ENCODE measurements at regions not wholly inside any gene's neighbourhood (a gene's known extent, or its start where the extent isn't known, plus 50 kb on each side); places are given as distances from the start of the nearest gene placed in this dataset.

GRCh38 chr7:91519241-91520158 lies 255.3 kb downstream of the FZD1 start:
- CTCF ChIA-PET: no interaction called here
- Histone ChIP-seq H3K9me3 (ENCODE audit: control insufficient read depth, insufficient read depth, low read depth, low read length) (no peaks in the 10 kb centered on the region), H3K36me3 (ENCODE audit: control insufficient read depth in 2 of 2, insufficient read depth in 1 of 2, low read length in 2 of 2) (no peaks in the 10 kb centered on the region), H3K4me1 (ENCODE audit: control insufficient read depth, insufficient read depth, low read length) (peaks cover 4% of the 10 kb centered on the region; the same call in 1 of the 2 replicates), H3K4me3 (ENCODE audit: low read depth, low read length) (no peak overlapping the region), H3K27ac (ENCODE audit: extremely low read depth, low read depth, low read length) (no peak overlapping the region)
- TF ChIP-seq FEZF1 (tag by site-specific recombination; IDR thresholded peaks at IDR 0.05): no peak
- TF ChIP-seq ZNF76 (tag by site-specific recombination; IDR thresholded peaks at IDR 0.05; ENCODE audit: borderline replicate concordance, low read depth): no peak
- TF ChIP-seq, protein P1, sequence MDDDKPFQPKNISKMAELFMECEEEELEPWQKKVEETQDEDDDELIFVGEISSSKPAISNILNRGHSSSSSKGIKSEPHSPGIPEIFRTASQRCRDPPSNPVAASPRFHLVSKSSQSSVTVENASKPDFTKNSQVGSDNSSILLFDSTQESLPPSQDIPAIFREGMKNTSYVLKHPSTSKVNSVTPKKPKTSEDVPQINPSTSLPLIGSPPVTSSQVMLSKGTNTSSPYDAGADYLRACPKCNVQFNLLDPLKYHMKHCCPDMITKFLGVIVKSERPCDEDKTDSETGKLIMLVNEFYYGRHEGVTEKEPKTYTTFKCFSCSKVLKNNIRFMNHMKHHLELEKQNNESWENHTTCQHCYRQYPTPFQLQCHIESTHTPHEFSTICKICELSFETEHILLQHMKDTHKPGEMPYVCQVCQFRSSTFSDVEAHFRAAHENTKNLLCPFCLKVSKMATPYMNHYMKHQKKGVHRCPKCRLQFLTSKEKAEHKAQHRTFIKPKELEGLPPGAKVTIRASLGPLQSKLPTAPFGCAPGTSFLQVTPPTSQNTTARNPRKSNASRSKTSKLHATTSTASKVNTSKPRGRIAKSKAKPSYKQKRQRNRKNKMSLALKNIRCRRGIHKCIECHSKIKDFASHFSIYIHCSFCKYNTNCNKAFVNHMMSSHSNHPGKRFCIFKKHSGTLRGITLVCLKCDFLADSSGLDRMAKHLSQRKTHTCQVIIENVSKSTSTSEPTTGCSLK (tag by site-specific recombination; IDR thresholded peaks at IDR 0.05): no peak
- TF ChIP-seq ZEB2 (tag by site-specific recombination; IDR thresholded peaks at IDR 0.05): no peak
- TF ChIP-seq ZNF510 (tag by site-specific recombination; IDR thresholded peaks at IDR 0.05; ENCODE audit: insufficient replicate concordance): no peak
- TF ChIP-seq ZSCAN5A (tag by site-specific recombination; IDR thresholded peaks at IDR 0.05): no peak
- no peak for TF ChIP-seq ZNF792 (tag by site-specific recombination; IDR thresholded peaks at IDR 0.05)
- TF ChIP-seq OSR2 (tag by site-specific recombination; IDR thresholded peaks at IDR 0.05): no peak
- TF ChIP-seq REPIN1 (tag by site-specific recombination; IDR thresholded peaks at IDR 0.05; ENCODE audit: low read depth): no peak
- no peak for TF ChIP-seq ZNF335 (tag by site-specific recombination; conservative IDR thresholded peaks at IDR 0.05)
- TF ChIP-seq, protein P2, sequence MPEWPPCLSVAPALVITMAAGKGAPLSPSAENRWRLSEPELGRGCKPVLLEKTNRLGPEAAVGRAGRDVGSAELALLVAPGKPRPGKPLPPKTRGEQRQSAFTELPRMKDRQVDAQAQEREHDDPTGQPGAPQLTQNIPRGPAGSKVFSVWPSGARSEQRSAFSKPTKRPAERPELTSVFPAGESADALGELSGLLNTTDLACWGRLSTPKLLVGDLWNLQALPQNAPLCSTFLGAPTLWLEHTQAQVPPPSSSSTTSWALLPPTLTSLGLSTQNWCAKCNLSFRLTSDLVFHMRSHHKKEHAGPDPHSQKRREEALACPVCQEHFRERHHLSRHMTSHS (tag by site-specific recombination; IDR thresholded peaks at IDR 0.05): no peak
- no peak for TF ChIP-seq KLF1 (tag by site-specific recombination; IDR thresholded peaks at IDR 0.05)
- TF ChIP-seq, protein P3, sequence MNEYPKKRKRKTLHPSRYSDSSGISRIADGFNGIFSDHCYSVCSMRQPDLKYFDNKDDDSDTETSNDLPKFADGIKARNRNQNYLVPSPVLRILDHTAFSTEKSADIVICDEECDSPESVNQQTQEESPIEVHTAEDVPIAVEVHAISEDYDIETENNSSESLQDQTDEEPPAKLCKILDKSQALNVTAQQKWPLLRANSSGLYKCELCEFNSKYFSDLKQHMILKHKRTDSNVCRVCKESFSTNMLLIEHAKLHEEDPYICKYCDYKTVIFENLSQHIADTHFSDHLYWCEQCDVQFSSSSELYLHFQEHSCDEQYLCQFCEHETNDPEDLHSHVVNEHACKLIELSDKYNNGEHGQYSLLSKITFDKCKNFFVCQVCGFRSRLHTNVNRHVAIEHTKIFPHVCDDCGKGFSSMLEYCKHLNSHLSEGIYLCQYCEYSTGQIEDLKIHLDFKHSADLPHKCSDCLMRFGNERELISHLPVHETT (tag by site-specific recombination; IDR thresholded peaks at IDR 0.05): no peak
- TF ChIP-seq ZNF140 (tag by site-specific recombination; IDR thresholded peaks at IDR 0.05): no peak
- TF ChIP-seq GLIS1 (tag by site-specific recombination; IDR thresholded peaks at IDR 0.05): no peak
- TF ChIP-seq, protein P4, sequence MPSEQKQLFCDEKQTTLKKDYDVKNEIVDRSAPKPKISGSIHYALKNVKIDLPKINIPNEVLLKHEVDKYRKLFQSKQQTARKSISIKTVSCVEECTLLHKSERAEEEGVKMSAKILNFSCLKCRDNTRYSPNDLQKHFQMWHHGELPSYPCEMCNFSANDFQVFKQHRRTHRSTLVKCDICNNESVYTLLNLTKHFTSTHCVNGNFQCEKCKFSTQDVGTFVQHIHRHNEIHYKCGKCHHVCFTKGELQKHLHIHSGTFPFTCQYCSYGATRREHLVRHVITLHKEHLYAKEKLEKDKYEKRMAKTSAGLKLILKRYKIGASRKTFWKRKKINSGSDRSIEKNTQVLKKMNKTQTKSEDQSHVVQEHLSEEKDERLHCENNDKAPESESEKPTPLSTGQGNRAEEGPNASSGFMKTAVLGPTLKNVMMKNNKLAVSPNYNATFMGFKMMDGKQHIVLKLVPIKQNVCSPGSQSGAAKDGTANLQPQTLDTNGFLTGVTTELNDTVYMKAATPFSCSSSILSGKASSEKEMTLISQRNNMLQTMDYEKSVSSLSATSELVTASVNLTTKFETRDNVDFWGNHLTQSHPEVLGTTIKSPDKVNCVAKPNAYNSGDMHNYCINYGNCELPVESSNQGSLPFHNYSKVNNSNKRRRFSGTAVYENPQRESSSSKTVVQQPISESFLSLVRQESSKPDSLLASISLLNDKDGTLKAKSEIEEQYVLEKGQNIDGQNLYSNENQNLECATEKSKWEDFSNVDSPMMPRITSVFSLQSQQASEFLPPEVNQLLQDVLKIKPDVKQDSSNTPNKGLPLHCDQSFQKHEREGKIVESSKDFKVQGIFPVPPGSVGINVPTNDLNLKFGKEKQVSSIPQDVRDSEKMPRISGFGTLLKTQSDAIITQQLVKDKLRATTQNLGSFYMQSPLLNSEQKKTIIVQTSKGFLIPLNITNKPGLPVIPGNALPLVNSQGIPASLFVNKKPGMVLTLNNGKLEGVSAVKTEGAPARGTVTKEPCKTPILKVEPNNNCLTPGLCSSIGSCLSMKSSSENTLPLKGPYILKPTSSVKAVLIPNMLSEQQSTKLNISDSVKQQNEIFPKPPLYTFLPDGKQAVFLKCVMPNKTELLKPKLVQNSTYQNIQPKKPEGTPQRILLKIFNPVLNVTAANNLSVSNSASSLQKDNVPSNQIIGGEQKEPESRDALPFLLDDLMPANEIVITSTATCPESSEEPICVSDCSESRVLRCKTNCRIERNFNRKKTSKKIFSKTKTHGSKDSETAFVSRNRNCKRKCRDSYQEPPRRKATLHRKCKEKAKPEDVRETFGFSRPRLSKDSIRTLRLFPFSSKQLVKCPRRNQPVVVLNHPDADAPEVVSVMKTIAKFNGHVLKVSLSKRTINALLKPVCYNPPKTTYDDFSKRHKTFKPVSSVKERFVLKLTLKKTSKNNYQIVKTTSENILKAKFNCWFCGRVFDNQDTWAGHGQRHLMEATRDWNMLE (tag by site-specific recombination; conservative IDR thresholded peaks at IDR 0.05; ENCODE audit: low read depth): no peak
- POLR2A ChIA-PET: no interaction called here
